Neuronal stem cell (in vitro differentiated cells): ENCODE measurements at regions not wholly inside any gene's neighbourhood (a gene's known extent, or its start where the extent isn't known, plus 50 kb on each side); places are given as distances from the start of the nearest gene placed in this dataset.
"Not testable (repeated sequence)": the region's sequence is repeated elsewhere in the genome, so short reads cannot be mapped to it uniquely, and the experiment has no call there.

ENCODE experiments used
- DNase-seq: peaks from one replicate; pipeline ENCODE4 v3.0.0-alpha.2; 2013; ENCODE audit warnings: low spot score
- H2AFZ ChIP-seq: one replicate; pipeline ENCODE4 v1.6.1; 2013; ENCODE audit warnings: mild to moderate bottlenecking, low read length, inconsistent platforms
- H2AK5ac ChIP-seq: 2 replicates; pipeline ENCODE4 v1.6.1; 2013; ENCODE audit warnings: low read depth, mild to moderate bottlenecking, inconsistent platforms, low read length, moderate library complexity, mixed read lengths
- H2BK120ac ChIP-seq: 2 replicates; pipeline ENCODE4 v1.6.1; 2013; ENCODE audit warnings: low read depth, mild to moderate bottlenecking, inconsistent platforms, low read length, moderate library complexity, mixed read lengths
- H2BK12ac ChIP-seq: one replicate; pipeline ENCODE4 v1.6.1; 2013; ENCODE audit warnings: low read length, inconsistent platforms
- H2BK15ac ChIP-seq: 2 replicates; pipeline ENCODE4 v1.6.1; 2013; ENCODE audit warnings: mild to moderate bottlenecking, low read length, inconsistent platforms, mixed read lengths
- H2BK5ac ChIP-seq: one replicate; pipeline ENCODE4 v1.6.1; 2013; ENCODE audit warnings: inconsistent platforms, mild to moderate bottlenecking, low read length, moderate library complexity
- H3K14ac ChIP-seq: one replicate; pipeline ENCODE4 v1.6.1; 2013; ENCODE audit warnings: low read length, inconsistent platforms
- H3K18ac ChIP-seq: 2 replicates; pipeline ENCODE4 v1.6.1; 2013; ENCODE audit warnings: low read length, inconsistent platforms
- H3K23ac ChIP-seq: 2 replicates; pipeline ENCODE4 v1.6.1; 2013; ENCODE audit warnings: low read depth, mild to moderate bottlenecking, mixed read lengths, low read length, inconsistent platforms; ENCODE audit not compliant: poor library complexity
- H3K27ac ChIP-seq: replicated peaks from 3 replicates; pipeline ENCODE4 v1.5.1; 2013; ENCODE audit warnings: low read length, inconsistent platforms
- H3K27me3 ChIP-seq, 3 experiments: 2 replicates each; pipeline ENCODE4 v1.6.1; 2013; ENCODE audit warnings: low read length in 3 of 3, mild to moderate bottlenecking in 2 of 3, inconsistent platforms in 1 of 3, low read depth in 1 of 3, mixed read lengths in 1 of 3, moderate library complexity in 1 of 3; ENCODE audit not compliant: control insufficient read depth in 3 of 3, insufficient read depth in 3 of 3
- H3K36me3 ChIP-seq, 2 donors: replicated peaks in 1 of 2; 2 replicates each; pipeline ENCODE4 v1.6.1; 2013; ENCODE audit warnings: low read length in 2 of 2; ENCODE audit not compliant: control insufficient read depth in 2 of 2, insufficient read depth in 2 of 2
- H3K4ac ChIP-seq: 2 replicates; pipeline ENCODE4 v1.6.1; 2013; ENCODE audit warnings: inconsistent platforms, mild to moderate bottlenecking, low read length, moderate library complexity
- H3K4me1 ChIP-seq, 2 donors: 1 replicate in 1 of 2; 2 replicates in 1 of 2; pipeline ENCODE4 v1.6.1; 2013; ENCODE audit warnings: low read length in 2 of 2, low read depth in 1 of 2; ENCODE audit not compliant: control insufficient read depth in 2 of 2, insufficient read depth in 1 of 2
- H3K4me2 ChIP-seq: one replicate; pipeline ENCODE4 v1.6.1; 2013; ENCODE audit warnings: mild to moderate bottlenecking, low read length, inconsistent platforms; ENCODE audit not compliant: insufficient read depth, poor library complexity, severe bottlenecking
- H3K4me3 ChIP-seq, 2 donors: 2 replicates each; pipeline ENCODE4 v1.5.1; 2013; ENCODE audit warnings: low read length in 2 of 2, mild to moderate bottlenecking in 2 of 2, inconsistent platforms in 1 of 2, moderate library complexity in 1 of 2
- H3K79me1 ChIP-seq: one replicate; pipeline ENCODE4 v1.6.1; 2013; ENCODE audit warnings: low read depth, mild to moderate bottlenecking, inconsistent platforms, low read length, moderate library complexity
- H3K9ac ChIP-seq: one replicate; pipeline ENCODE4 v1.6.1; 2013; ENCODE audit warnings: mild to moderate bottlenecking, low read depth, low read length, inconsistent platforms; ENCODE audit not compliant: poor library complexity
- H3K9me3 ChIP-seq, 2 donors: replicated peaks in 1 of 2; 2 replicates each; pipeline versions ENCODE3 to v1.6.1; 2013; ENCODE audit warnings: low read length in 2 of 2, mild to moderate bottlenecking in 2 of 2, inconsistent platforms in 1 of 2, low read depth in 1 of 2, mixed read lengths in 1 of 2, moderate library complexity in 1 of 2; ENCODE audit not compliant: control insufficient read depth in 2 of 2, insufficient read depth in 1 of 2
- H4K8ac ChIP-seq: one replicate; pipeline ENCODE4 v1.6.1; 2013; ENCODE audit warnings: low read depth, mild to moderate bottlenecking, inconsistent platforms, low read length, moderate library complexity
- H4K91ac ChIP-seq: one replicate; pipeline ENCODE4 v1.6.1; 2013; ENCODE audit warnings: low read length, low read depth, mild to moderate bottlenecking, inconsistent platforms; ENCODE audit not compliant: poor library complexity
- WGBS, 2 donors: extraction: QIAGEN DNeasy Blood & Tissue Kit; methylation state at CpG; one replicate each; pipeline ENCODE4 v1.1.7; 2013; ENCODE audit warnings: missing lambda C conversion rate in 2 of 2, mixed read lengths in 1 of 2; ENCODE audit not compliant: insufficient read length in 2 of 2, insufficient replicate concordance in 1 of 2; ENCODE audit errors: extremely low coverage in 2 of 2; 5-methylcytosine and 5-hydroxymethylcytosine counted together

- H3K36me3 ChIP-seq = no peaks in the 10 kb centered on the region
- H2AK5ac ChIP-seq = no peak overlapping the region
- H2BK15ac ChIP-seq = no peak overlapping the region
- no peak overlapping the region for H3K4ac ChIP-seq
- DNase-seq = no peak
- WGBS, 2 donors = no CpG with 5 or more reads among the region's 3 CpGs
- no peak overlapping the region for H2BK120ac ChIP-seq
- H3K27ac ChIP-seq = no peak overlapping the region
- no peaks in the 10 kb centered on the region for H3K79me1 ChIP-seq
- no peaks in the 10 kb centered on the region for H3K9me3 ChIP-seq
- no peak overlapping the region for H3K23ac ChIP-seq
- H3K4me1 ChIP-seq = peaks cover 0 to 4% of the 10 kb centered on the region in 2 donors
- H3K9ac ChIP-seq = no peak overlapping the region
- H4K91ac ChIP-seq = no peak overlapping the region
- H3K27me3 ChIP-seq = no peaks in the 10 kb centered on the region
- no peak overlapping the region for H3K18ac ChIP-seq
- no peak overlapping the region for H3K4me3 ChIP-seq
- H2BK12ac ChIP-seq = no peak overlapping the region
- no peak overlapping the region for H2BK5ac ChIP-seq
- no peak overlapping the region for H4K8ac ChIP-seq
- no peak overlapping the region for H3K14ac ChIP-seq
- H2AFZ ChIP-seq = no peak overlapping the region
- no peak overlapping the region for H3K4me2 ChIP-seq
Observed at GRCh38 chr3:170690661-170690981, 104.7 kb upstream of the SLC7A14 start.

- no peaks in the 10 kb centered on the region for H3K79me1 ChIP-seq
- H2BK120ac ChIP-seq = no peak overlapping the region
- peak; percentile 18 for DNase-seq
- H3K9me3 ChIP-seq = no peaks in the 10 kb centered on the region
- no peak overlapping the region for H2AK5ac ChIP-seq
- H2BK15ac ChIP-seq = no peak overlapping the region
- no peak overlapping the region for H3K9ac ChIP-seq
- H3K4ac ChIP-seq = no peak overlapping the region
- H3K4me2 ChIP-seq = no peak overlapping the region
- no peak overlapping the region for H2BK5ac ChIP-seq
- no peak overlapping the region for H3K4me3 ChIP-seq
- H2BK12ac ChIP-seq = no peak overlapping the region
- H3K18ac ChIP-seq = no peak overlapping the region
- H4K8ac ChIP-seq = no peak overlapping the region
- H3K36me3 ChIP-seq = no peaks in the 10 kb centered on the region
- no peak overlapping the region for H3K23ac ChIP-seq
- no CpG with 5 or more reads among the region's 13 CpGs for WGBS, 2 donors
- H4K91ac ChIP-seq = no peak overlapping the region
- H3K27ac ChIP-seq = no peak overlapping the region
- peaks cover 0 to 4% of the 10 kb centered on the region in 2 donors for H3K4me1 ChIP-seq
- H3K27me3 ChIP-seq = no peaks in the 10 kb centered on the region
- no peak overlapping the region for H2AFZ ChIP-seq
- no peak overlapping the region for H3K14ac ChIP-seq
Observed at GRCh38 chr3:170689893-170690660, 104.2 kb upstream of the SLC7A14 start.

- DNase-seq = no peak
- Histone ChIP-seq H2BK15ac (no peak overlapping the region), H2AK5ac (no peak overlapping the region), H2BK5ac (no peak overlapping the region), H4K8ac (no peak overlapping the region), H3K36me3 (no peaks in the 10 kb centered on the region), H3K9me3 (no peaks in the 10 kb centered on the region), H3K18ac (no peak overlapping the region), H3K27ac (no peak overlapping the region), H3K79me1 (no peaks in the 10 kb centered on the region), H3K14ac (no peak overlapping the region), H3K27me3 (no peaks in the 10 kb centered on the region), H3K4me2 (no peak overlapping the region), H3K9ac (no peak overlapping the region), H3K23ac (no peak overlapping the region), H2BK120ac (no peak overlapping the region), H3K4me3 (no peak overlapping the region), H4K91ac (no peak overlapping the region), H3K4ac (no peak overlapping the region), H3K4me1 (peaks cover 0 to 4% of the 10 kb centered on the region in 2 donors), H2BK12ac (no peak overlapping the region), H2AFZ (no peak overlapping the region)
- no CpG with 5 or more reads among the region's 4 CpGs for WGBS, 2 donors
Observed at GRCh38 chr3:170689296-170689829, 103.5 kb upstream of the SLC7A14 start.

- not testable (repeated sequence) for H3K4me2 ChIP-seq, H3K4me1 ChIP-seq, H2BK15ac ChIP-seq, H3K36me3 ChIP-seq, H3K23ac ChIP-seq, H3K4ac ChIP-seq, H3K18ac ChIP-seq, H3K14ac ChIP-seq, H3K4me3 ChIP-seq, H4K8ac ChIP-seq, H3K27me3 ChIP-seq, H3K9me3 ChIP-seq, H3K79me1 ChIP-seq, H2BK5ac ChIP-seq, H2BK120ac ChIP-seq, DNase-seq, H3K27ac ChIP-seq, H2BK12ac ChIP-seq, H2AK5ac ChIP-seq, H4K91ac ChIP-seq, H2AFZ ChIP-seq, H3K9ac ChIP-seq
- no CpG with 5 or more reads among the region's 4 CpGs for WGBS, 2 donors
Observed at GRCh38 chr3:170688222-170688621, 102.3 kb upstream of the SLC7A14 start.
